ENCODE measurements at regions not wholly inside any gene's neighbourhood (a gene's known extent, or its start where the extent isn't known, plus 50 kb on each side); places are given as distances from the start of the nearest gene placed in this dataset.

DNA sequence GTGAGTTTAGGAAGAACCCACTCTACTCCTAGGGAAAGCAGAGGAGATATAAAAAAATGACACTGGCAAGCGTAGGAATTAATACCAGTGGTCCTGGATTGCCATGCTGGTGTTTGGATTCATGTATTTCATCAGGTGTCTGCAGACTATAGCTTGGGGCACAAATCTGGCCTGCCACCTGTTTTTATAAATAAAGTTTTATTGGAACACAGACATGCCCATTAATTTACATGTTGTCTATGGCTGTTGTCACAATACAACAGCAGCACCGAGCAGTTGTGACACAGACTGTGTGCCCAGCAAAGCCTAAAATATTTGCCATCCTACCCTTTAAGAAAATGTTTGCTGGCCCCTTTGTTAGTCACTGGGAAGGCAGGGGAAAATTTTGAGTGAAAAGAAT, 553.2 kb downstream of the VRK1 start:
- TF ChIP-seq, protein P1, sequence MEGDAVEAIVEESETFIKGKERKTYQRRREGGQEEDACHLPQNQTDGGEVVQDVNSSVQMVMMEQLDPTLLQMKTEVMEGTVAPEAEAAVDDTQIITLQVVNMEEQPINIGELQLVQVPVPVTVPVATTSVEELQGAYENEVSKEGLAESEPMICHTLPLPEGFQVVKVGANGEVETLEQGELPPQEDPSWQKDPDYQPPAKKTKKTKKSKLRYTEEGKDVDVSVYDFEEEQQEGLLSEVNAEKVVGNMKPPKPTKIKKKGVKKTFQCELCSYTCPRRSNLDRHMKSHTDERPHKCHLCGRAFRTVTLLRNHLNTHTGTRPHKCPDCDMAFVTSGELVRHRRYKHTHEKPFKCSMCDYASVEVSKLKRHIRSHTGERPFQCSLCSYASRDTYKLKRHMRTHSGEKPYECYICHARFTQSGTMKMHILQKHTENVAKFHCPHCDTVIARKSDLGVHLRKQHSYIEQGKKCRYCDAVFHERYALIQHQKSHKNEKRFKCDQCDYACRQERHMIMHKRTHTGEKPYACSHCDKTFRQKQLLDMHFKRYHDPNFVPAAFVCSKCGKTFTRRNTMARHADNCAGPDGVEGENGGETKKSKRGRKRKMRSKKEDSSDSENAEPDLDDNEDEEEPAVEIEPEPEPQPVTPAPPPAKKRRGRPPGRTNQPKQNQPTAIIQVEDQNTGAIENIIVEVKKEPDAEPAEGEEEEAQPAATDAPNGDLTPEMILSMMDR (IDR thresholded peaks at IDR 0.05; ENCODE audit: low read depth, low read length, missing control alignments): no peak
- no peak for DNase-seq (ENCODE audit: low read depth)
- no peak overlapping the region for H3K4me3 ChIP-seq (ENCODE audit: low read depth, low read length)
- in situ Hi-C loops (cut with HindIII; ENCODE audit: low sequenced_read_pairs): no loop called here

DNA sequence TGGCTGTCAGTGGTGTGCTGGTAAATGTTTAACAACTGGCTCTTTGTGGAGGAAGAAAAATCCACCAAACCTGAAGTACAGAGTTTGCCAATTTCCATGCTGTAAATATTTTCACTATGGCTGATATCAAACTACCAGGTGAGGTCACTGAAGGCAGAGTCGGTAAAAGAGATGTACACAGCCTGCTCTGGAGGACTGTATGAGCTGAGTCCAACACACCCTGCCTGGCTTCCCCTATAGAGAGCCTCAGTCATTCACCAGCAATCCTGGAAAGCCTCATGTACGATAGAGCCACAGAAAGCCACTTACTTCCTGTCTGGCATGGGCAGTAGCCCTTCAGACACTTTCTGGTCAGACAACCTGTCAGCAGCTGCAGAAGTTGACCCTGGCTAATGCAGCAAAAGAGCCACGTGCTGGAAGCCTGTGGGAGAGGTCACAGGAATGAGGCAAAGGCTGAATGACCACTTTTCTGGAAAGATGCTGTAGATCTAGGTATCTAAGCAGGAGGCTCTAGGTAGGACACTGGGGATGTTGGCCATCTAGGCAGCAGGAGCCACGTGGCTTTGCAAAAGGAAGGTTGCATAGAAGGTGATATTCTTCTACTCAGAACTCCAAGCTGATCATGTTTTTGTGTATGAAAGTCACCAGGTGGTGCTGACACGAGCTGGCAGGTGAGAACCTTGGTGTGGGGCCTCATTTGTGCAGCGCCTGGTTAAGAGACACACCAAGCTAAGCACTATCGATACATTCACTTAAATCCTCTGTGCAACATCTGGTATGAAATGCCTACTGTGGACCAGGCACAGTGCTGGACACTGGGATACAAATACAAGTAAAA, 553.9 kb downstream of the VRK1 start:
- no peak overlapping the region for H3K4me3 ChIP-seq (ENCODE audit: low read depth, low read length)
- TF ChIP-seq, protein P1 (IDR thresholded peaks at IDR 0.05; ENCODE audit: low read depth, low read length, missing control alignments): no peak
- in situ Hi-C loops (cut with HindIII; ENCODE audit: low sequenced_read_pairs): no loop called here
- DNase-seq (ENCODE audit: low read depth): no peak

DNA sequence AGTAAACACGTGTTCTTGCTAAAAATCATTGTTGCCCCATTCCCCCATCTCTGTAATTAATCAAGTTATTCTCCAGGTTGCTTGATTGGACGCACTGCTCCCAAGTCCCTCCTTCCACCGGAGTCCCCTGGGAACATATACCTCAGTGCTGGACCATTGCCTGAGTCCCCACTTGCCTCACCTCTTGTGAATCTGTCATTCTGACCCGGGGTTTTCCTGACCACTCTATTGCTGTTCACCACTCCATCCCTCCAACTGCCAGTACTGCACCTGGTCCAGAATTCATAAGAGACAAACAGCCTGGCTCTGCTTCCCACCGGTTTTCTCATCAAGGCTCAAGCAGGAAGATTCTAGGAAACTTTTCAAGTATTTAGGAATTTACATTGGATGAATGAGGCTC, 555.9 kb downstream of the VRK1 start:
- in situ Hi-C loops (cut with HindIII; ENCODE audit: low sequenced_read_pairs): no loop called here
- DNase-seq (ENCODE audit: low read depth): no peak
- TF ChIP-seq, protein P1 (IDR thresholded peaks at IDR 0.05; ENCODE audit: low read depth, low read length, missing control alignments): no peak
- no peak overlapping the region for H3K4me3 ChIP-seq (ENCODE audit: low read depth, low read length)

DNA sequence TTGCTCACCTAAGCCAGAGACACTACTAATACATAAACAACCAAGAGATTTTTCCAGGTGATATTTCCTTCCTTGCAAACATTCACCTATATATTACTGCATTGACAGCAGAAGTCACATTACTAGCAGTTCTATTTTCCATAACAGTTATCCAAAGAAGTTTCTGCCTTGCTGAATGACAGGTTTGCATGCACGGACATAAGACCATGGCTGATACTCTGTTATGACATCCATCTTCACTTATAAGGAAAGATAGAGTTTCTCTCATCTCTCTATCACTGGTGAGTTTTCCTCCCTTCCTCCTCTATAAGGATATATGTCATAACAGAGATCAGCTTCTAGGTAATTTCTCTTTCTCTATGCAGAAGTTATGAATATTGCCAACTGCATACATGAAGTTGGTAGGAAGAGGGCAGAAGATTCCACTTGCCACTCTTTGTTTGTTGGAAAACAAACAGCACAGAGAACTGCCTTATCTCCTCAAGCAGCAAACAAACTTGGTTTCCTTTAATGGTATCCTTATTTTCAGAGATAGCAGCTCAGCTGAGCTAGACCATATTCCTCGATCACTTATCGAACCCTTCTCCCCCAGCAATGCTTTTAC, 557.0 kb downstream of the VRK1 start:
- in situ Hi-C loops (cut with HindIII; ENCODE audit: low sequenced_read_pairs): no loop called here
- TF ChIP-seq, protein P1 (IDR thresholded peaks at IDR 0.05; ENCODE audit: low read depth, low read length, missing control alignments): no peak
- no peak for DNase-seq (ENCODE audit: low read depth)
- H3K4me3 ChIP-seq (ENCODE audit: low read depth, low read length): no peak overlapping the region

DNA sequence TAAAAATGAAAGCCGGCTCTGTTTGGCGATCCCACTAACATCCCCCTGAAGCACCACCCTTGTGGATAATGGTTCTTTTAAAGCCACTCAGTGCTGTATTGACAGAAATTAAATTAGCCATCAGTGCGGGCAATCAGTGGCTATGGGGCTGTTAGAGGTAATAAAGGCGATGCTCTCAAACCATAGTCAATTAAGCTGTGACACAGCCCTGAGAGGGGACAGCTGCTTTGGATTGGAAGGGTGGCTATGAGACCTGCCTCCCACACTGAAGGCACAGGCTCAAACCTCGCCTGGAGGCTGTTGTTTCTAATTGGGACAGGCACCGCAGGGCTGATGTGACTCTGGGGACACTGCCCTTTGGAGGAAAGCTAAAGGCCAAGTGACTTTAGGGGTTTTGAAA, 562.2 kb downstream of the VRK1 start:
- TF ChIP-seq, protein P1 (IDR thresholded peaks at IDR 0.05; ENCODE audit: low read depth, low read length, missing control alignments): no peak
- in situ Hi-C loops (cut with HindIII; ENCODE audit: low sequenced_read_pairs): no loop called here
- H3K4me3 ChIP-seq (ENCODE audit: low read depth, low read length): no peak overlapping the region
- no peak for DNase-seq (ENCODE audit: low read depth)

DNA sequence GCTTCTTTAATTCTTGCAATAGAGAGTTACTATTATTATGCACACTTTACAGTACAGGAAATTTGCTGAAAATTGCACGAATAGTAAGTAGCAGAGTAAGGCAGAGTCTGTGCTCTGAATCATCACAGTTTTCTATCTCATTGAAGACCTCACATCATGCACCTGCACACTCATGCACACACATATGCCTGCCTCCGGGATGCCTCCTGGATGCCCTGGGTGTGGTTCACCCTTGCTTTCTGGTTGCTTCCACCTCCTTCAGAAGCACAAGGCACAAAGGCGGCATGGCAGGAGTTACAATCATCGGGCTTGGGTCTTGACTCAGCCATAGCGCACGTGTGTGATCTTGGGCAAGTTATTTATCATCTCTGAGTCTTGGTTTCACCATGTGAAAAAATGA, 564.0 kb downstream of the VRK1 start:
- no peak overlapping the region for H3K4me3 ChIP-seq (ENCODE audit: low read depth, low read length)
- in situ Hi-C loops (cut with HindIII; ENCODE audit: low sequenced_read_pairs): no loop called here
- TF ChIP-seq, protein P1 (IDR thresholded peaks at IDR 0.05; ENCODE audit: low read depth, low read length, missing control alignments): no peak
- no peak for DNase-seq (ENCODE audit: low read depth)
